BJ (cell line): ENCODE measurements at regions not wholly inside any gene's neighbourhood (a gene's known extent, or its start where the extent isn't known, plus 50 kb on each side); places are given as distances from the start of the nearest gene placed in this dataset.

Source experiments
- CTCF ChIA-PET: fragments of 350-600 bp; formaldehyde crosslinking; extraction: SDS; loops from one replicate; lab custom pipeline; 2021; ENCODE audit warnings: antibody characterized with exemption, inconsistent platforms; lab: Yijun Ruan, JAX
- POLR2A ChIA-PET: fragments of 300-600 bp; sonication (Branson Sonifier 250); formaldehyde crosslinking; extraction: SDS; loops from one replicate; lab custom pipeline; 2021; ENCODE audit warnings: antibody characterized with exemption; lab: Charles Lee
- DNase-seq: peaks from one replicate; pipeline ENCODE4 v3.0.0-alpha.2; 2011; ENCODE audit warnings: low read depth
- H3K27me3 ChIP-seq: 2 replicates; pipeline ENCODE4 v1.6.0; 2011; ENCODE audit warnings: low read length; ENCODE audit not compliant: control insufficient read depth, insufficient read depth
- H3K36me3 ChIP-seq: 2 replicates; pipeline ENCODE4 v1.5.1; 2011; ENCODE audit warnings: low read length; ENCODE audit not compliant: control insufficient read depth, insufficient read depth
- H3K4me3 ChIP-seq: 2 replicates; pipeline ENCODE4 v1.5.1; 2011; ENCODE audit warnings: low read depth, mild to moderate bottlenecking, control low read depth, low read length
- CTCF ChIP-seq: IDR thresholded peaks from 2 replicates; pipeline ENCODE4 v1.5.1; 2011; ENCODE audit warnings: low read depth, mild to moderate bottlenecking, control low read depth, inconsistent platforms, low read length, moderate library complexity; ENCODE audit not compliant: insufficient read depth

- no peak for DNase-seq
- ChIA-PET POLR2A (no interaction called here), CTCF (interaction anchor here (1.0 kb wide), 1 partner anchor 29 kb away, joined by 4 read pairs; no protein-coding TSS in a partner anchor)
- TF ChIP-seq CTCF: no peak
- Histone ChIP-seq H3K27me3 (no peaks in the 10 kb centered on the region), H3K4me3 (no peak overlapping the region), H3K36me3 (no peaks in the 10 kb centered on the region)
Observed at GRCh38 chr15:29418931-29419330, 149.3 kb upstream of the NSMCE3 start.

- DNase-seq: no peak
- no peaks in the 10 kb centered on the region for H3K36me3 ChIP-seq
- no peaks in the 10 kb centered on the region for H3K27me3 ChIP-seq
- no peak for TF ChIP-seq CTCF
- no peak overlapping the region for H3K4me3 ChIP-seq
- ChIA-PET CTCF (interaction anchor here (1.0 kb wide), 1 partner anchor 29 kb away, joined by 4 read pairs; no protein-coding TSS in a partner anchor), POLR2A (no interaction called here)
Observed at GRCh38 chr15:29418178-29418577, 148.6 kb upstream of the NSMCE3 start.

DNA sequence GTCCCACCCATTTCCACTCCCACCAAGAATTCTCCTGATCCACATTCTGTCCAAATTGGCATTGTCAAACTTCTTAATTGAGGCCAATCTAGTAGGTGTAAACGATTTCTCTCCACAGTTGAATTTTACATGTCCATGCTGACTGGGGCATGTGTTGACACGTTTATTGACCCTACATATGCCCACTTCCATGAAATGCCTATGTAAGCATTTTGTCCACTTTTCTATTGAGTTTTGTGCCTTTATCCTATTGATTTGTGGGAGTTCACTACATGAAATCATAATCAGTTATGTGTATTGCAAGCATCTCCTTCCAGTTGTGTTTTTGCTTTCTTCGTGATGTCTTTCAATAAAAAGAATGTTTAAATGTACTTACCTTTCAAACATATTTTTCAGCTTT lies 141.7 kb upstream of the NSMCE3 start:
- no peak for TF ChIP-seq CTCF
- Histone ChIP-seq H3K4me3 (no peak overlapping the region), H3K36me3 (no peaks in the 10 kb centered on the region), H3K27me3 (no peaks in the 10 kb centered on the region)
- ChIA-PET CTCF (interaction anchor here (0.7 kb wide), 1 partner anchor 274 kb away, joined by 4 read pairs; no protein-coding TSS in a partner anchor), POLR2A (no interaction called here)
- DNase-seq: no peak

GRCh38 chr15:29410338-29410737 lies 140.7 kb upstream of the NSMCE3 start:
- TF ChIP-seq CTCF: no peak
- DNase-seq: no peak
- POLR2A ChIA-PET: no interaction called here
- no peak overlapping the region for H3K4me3 ChIP-seq
- H3K36me3 ChIP-seq: no peaks in the 10 kb centered on the region
- CTCF ChIA-PET: no interaction called here
- H3K27me3 ChIP-seq: no peaks in the 10 kb centered on the region

DNA sequence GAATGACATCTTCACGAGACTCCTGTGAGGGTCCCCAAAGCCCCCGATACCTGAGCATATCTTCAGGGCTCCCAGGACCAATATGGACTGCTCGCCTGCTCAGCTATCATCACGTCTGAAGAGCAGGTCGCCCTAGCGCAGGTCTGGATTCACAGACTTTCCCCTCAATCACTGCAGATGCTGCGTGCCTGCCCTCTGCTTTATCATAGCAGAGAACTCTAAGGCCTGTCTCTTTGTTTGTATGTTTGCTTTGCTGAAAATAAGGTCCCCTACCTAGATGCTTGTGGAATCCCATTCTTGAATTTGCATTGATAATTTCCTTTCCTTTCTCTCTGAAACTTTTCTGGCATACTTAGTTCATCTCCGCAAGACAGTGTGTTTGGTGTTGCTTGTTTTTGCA lies 140.3 kb upstream of the NSMCE3 start:
- Histone ChIP-seq H3K4me3 (no peak overlapping the region), H3K27me3 (no peaks in the 10 kb centered on the region), H3K36me3 (no peaks in the 10 kb centered on the region)
- ChIA-PET POLR2A (no interaction called here), CTCF (no interaction called here)
- DNase-seq: no peak
- TF ChIP-seq CTCF: no peak
